CD4-positive, alpha-beta T cell treated with Interleukin-1 beta for 1 hour (primary cell): ENCODE measurements at regions not wholly inside any gene's neighbourhood (a gene's known extent, or its start where the extent isn't known, plus 50 kb on each side); places are given as distances from the start of the nearest gene placed in this dataset.
"Not testable (repeated sequence)": the region's sequence is repeated elsewhere in the genome, so short reads cannot be mapped to it uniquely, and the experiment has no call there.

Experiments
- DNase-seq, 2 donors: peaks; one replicate each; pipeline ENCODE4 v3.0.0-alpha.2; 2020 to 2022

GRCh38 chr7:15143936-15144335 is 241.4 kb upstream of the DGKB start:
- DNase-seq, result no peak

DNA sequence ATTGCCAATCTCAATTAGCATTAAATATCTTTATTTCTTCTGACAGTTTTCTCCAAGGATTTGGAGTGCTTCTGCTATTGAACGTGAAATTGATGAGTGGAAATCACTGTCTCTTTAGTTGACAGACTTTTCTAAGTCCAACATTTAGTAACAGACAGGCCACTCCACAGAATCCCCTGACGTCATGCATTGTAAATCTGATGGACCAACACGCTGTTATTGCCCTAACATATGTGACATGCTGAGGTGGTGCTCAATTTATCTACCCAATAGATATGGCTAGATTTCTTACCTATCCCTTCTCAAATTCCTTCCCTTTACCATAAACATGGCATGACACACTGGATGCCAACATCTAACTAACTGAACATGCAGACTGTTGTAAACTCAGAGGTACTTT is 240.6 kb upstream of the DGKB start:
- no peak for DNase-seq

- DNase-seq, result no peak
These were observed 237.9 kb upstream of the DGKB start for GRCh38 chr7:15140431-15140830.

GRCh38 chr7:15131661-15132060 is 229.1 kb upstream of the DGKB start:
- DNase-seq, result no peak

DNA sequence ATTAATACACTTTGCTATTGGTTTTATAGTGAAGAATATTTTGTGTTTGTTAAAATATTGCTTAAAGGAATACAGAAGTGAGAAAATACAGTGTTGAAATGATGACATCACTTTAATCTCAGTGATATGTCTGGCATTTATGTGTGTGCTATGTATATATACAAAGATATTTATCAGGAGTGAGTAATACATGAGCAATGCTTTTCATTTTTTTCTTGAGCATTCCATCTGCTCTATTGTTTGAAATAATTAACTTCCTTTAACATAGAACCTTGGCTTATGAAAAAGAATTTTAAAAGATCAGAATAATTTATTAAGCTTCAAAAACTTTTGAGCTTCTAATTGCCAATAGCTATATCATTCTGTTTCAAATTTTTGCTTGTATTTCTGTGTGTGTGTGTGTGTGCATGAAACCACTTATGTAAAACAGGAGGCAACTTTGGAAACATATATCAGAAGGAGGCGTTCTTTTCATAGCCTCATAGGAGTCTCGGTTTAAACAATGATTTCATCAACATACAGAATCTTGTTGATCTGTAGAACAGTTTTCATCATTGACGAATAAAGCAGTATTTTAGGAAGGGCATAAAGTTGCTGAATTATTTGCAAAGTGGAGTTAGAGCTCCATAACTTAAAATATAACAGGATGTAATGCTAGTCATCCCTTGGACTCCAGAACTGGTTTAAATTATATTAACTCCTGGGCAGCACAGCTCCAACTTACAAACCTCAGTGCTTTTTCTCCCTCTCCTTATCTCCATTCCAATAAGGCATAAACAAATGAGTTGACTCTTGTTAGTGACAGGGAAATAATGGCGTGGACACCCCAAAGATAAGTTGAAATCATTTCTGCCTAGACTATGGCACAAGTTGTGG is 228.4 kb upstream of the DGKB start:
- no peak for DNase-seq

DNA sequence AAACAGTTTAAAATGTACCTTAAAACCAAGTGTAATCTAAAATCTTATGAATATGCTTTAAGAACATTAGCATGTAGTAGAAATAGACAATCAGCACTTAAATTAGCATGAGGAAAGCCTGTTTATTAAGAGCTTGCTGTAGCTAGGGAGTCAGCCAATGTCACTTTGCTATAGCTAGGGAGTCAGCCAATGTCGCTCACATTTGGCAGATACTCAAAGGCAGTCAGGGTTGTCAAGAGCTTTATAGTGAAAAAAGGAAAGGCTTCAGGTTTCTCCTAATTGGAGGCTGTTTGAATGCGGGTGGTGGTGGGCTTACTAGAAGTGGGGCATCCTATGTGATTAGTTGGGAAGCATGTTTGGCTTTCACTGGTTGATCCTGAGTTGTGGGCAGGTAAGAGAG is 226.2 kb upstream of the DGKB start:
- no peak for DNase-seq

- DNase-seq, result not testable (repeated sequence)
These were observed 224.1 kb upstream of the DGKB start for GRCh38 chr7:15126653-15127052.

GRCh38 chr7:15123901-15124300 is 221.3 kb upstream of the DGKB start:
- DNase-seq, result no peak

- no peak for DNase-seq
These were observed 211.2 kb upstream of the DGKB start for GRCh38 chr7:15113752-15114151.

DNA sequence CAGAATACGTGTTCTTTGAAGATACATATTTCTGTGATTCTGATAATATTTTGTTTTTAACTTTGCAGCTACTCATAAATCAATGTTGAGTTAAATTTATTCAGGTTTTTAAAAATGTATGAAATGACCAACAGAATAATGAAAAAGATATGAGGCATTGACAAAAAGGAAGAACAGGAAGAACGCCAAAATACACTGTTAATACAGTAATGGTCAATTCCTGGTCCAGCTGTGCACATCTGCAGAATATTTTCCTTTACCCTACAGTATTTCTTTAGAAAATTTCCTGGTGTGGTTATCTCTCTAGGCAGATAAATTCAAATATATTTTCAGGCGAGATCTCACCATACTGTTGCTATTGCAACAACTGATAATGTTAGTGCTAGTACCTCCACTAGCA is 203.2 kb upstream of the DGKB start:
- DNase-seq, result no peak

DNA sequence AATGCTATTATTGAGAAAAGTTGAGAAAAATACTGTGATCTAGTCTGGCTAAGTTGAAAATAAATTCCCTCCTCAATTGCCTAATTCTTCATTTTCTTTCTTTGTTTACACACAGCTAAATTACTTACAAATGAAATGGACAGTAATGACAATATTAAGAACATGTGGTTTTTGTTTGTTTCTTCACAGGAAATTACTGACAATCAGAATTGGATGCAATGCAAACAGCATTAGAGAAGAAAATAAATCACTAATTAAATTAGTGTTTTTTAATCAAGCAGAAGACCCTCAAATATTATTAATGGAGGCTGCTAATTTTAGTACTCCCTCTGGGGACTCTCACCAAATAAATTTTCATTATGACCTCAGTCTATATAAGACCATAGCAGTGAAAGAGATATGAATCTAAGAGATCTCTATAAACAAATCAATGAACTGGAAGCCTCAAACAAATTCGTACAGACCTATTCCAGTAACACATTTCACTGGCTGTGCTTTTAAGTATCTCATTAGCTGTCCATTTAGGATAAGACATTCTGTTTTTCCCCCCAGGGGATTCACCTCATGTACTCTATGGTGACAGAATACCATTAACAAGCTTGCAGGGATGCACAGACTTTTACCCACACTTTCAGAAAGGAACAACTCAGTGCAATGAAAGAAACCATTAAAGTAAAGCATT is 202.0 kb upstream of the DGKB start:
- DNase-seq, result no peak

DNA sequence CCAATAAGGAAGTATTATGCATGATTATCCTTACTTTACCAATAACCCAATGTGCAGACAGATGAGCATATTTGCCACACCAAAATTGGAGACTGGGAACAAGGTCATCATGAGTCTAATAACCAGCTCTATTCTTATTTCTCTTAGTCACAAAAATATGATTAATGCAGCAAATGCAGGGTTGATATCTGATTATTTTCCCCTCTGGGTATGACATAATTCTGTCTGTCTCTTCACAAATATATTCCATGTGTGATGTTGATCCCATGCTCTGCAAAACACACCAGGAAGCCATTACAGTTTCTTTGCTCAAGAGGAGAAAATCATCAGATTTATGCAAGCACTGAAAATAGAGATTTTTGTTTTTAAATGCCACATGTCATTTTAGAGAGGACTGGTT is 196.5 kb upstream of the DGKB start:
- DNase-seq, result no peak

DNA sequence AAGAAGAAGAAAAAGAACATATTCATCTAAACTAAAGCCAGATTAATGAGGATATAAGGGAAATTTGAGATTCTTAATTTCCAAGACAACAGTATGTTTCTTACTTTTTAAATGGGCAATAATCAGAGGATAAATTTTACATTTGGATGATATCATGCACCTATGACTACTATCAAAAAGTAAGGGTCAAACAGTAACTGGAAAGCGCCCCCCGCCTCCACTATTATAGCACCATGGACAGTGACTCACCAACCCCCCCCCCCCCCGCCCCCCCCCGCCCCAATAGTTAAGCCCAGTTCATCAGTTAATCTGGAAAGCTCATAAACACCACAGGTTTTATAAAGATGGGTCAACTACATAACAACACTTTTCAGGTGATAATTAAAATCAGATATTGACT is 194.3 kb upstream of the DGKB start:
- no peak for DNase-seq

DNA sequence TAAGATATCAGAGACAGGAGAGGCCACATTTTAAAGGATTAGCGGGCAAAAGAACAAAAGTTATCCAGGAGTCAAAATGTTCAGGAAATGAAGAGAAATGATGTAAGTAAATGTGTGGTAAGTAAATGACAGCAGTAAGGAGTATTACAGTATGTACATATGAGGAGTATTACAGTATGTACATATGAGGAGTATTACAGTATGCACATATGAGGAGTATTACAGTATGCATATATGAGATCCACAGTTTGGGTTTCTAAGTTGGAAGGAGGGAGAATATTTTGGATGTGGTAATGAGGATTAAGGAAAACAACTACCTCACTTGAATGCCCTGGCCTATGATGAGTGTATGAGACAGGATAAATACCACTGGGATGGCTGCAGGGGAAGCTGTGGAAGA is 192.4 kb upstream of the DGKB start:
- DNase-seq, result no peak

DNA sequence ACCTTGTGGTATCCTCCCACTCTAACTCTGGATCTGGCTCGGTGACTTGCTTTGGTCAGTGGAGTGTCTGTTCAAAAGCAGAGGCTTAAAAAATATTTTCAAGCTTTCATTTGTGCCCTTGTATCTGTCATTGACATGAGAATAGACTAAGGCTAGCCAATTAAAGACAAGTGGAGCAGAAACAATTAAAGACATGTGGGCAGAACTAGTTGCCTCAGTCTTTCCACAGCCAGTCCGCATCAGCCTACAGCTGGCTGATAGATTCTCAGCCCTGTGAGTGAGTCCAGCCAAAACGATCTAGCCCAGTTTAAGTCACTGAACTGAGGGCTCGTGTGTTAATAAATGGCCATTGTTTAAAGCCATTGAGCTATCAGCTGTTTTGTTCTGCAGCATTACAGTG is 185.2 kb upstream of the DGKB start:
- DNase-seq, result no peak

DNA sequence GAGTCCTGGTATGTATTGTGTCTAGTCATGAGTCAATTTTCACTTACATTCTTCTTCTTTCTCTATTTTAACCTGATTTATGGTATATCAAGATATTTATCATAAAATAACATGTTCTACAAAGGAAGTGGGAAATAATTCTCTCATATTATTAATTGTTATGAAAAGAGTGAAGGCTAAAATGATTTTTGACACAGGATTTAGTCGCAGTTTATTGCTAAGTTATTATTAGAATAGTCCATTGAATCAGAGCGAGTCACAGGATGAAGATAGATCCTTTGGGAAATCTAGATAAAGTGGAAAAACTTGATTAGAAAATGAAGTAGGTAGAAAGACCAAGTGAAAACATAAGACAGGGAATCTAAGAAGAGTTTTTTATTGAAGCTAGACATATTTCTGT is 184.3 kb upstream of the DGKB start:
- DNase-seq, result no peak

DNA sequence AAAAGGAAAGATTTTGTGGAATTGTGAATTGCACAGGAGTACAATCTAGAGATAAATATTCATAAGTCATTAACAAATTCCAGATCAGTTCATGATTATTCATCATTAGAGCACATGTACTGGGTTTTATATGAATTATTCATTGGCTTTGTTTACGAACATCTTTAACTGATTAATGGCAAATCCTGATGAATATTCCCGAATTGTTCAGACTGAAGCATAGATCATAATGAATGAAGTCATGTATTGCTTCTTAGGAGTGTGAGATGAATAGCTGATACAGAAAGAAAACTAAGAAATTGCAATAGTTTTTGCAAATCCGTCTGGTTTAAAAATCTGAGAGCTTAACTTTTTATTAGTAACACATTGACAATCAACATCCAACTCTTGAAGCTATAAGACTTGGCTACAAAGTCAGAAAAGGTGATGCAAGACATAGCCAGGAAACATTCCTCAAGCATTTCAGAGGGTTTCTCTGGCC is 183.6 kb upstream of the DGKB start:
- DNase-seq, result no peak

- DNase-seq, result no peak
These were observed 182.8 kb upstream of the DGKB start for GRCh38 chr7:15085366-15085765.

DNA sequence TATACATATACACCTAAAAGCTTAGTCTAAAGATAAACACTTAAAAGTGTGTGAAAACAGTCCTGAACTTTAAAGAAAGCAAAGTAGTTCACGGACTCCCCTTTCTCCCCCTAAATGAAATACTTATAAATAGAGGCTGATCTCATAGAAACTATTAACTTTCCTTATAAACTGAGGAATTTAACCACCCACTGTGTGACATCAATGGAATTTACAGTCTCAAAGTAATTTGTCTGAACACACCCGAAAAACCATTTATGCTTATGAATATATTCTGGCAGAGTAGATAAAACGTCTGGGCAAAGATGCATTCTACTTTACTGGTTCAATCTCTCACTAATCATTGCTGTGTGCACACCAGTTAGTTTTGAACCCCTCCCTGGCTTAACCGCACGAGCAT is 181.8 kb upstream of the DGKB start:
- DNase-seq, result no peak

GRCh38 chr7:15081891-15082290 is 179.3 kb upstream of the DGKB start:
- DNase-seq, result no peak

GRCh38 chr7:15073301-15073700 is 170.8 kb upstream of the DGKB start:
- no peak for DNase-seq

DNA sequence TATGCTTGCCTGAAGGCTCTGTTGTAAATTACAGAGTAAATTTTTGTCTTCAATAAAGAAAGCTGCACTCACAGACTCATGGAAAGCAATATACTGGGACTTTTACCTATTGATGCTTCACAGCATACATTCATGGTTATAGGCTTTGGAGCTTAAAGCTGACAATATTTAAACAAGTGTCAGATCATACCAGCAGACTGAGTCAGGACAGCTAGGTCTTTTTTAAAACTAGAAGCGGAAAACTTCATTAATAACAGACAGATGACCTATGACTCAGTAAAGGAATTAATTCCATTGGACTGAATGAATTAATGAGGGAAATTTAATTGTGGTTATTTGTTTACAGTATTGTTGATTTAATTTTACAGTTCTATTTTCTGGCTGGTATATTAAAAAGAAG is 165.8 kb upstream of the DGKB start:
- no peak for DNase-seq

DNA sequence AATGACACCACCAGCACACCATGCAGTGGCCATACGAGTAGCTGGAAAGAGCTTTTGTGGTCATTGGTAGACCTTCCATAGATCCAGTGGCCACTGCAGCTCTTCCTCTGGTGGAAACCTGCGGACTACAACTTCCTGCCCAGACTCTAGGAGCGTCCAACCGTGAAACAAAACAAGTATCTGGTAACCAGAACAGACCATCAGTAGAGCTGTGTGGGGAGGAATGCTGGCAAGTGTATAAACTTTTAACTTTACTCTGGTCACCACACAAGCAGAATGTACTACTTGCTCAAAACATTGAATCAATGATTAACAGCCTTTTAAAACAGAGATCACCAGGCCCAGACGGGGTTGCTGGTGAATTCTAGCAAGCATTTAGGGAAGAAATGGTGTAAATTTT is 154.7 kb upstream of the DGKB start:
- DNase-seq, result no peak

DNA sequence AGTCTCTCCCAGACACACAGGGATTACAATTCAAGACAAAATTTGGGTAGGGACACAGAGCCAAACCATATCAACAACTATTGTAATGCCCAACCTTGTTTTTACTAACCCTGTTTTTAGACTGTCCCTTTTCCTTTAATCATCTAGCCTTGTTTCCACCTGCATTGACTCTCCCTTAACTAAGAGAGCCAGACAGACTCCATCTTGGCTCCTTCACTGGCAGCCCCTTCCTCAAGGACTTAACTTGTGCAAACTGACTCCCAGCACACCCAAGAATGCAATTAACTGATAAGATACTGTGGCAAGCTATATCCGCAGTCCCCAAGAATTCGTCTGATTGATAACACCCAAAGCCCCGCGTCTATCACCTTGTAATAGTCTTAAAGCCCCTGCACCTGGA is 151.8 kb upstream of the DGKB start:
- DNase-seq, result not testable (repeated sequence)

GRCh38 chr7:15049157-15049556 is 146.6 kb upstream of the DGKB start:
- no peak for DNase-seq
